CD14-positive monocyte (primary cell): ENCODE measurements at regions not wholly inside any gene's neighbourhood (a gene's known extent, or its start where the extent isn't known, plus 50 kb on each side); places are given as distances from the start of the nearest gene placed in this dataset.
A peak's percentile ranks its signal among the peaks of the same experiment; 100 is the strongest.

Source experiments
- DNase-seq, 3 donors: peaks; one replicate each; pipeline ENCODE4 v3.0.0-alpha.2; 2011 to 2022
- H2AFZ ChIP-seq: 2 replicates; pipeline ENCODE4 v1.6.0; 2012; ENCODE audit warnings: mild to moderate bottlenecking, low read depth, low read length, inconsistent platforms; ENCODE audit not compliant: insufficient read depth, poor library complexity, severe bottlenecking
- H3K27ac ChIP-seq, 2 donors: 1 replicate in 1 of 2; 2 replicates in 1 of 2; pipeline ENCODE4 v1.5.1; 2012 to 2013; ENCODE audit warnings: low read length in 2 of 2, control low read depth in 1 of 2, inconsistent platforms in 1 of 2, low read depth in 1 of 2, mild to moderate bottlenecking in 1 of 2
- H3K27me3 ChIP-seq, 2 donors: one replicate each; pipeline versions ENCODE4 v1.6.0 to v1.6.1; 2011 to 2013; ENCODE audit warnings: low read length in 2 of 2; ENCODE audit not compliant: control insufficient read depth in 2 of 2, insufficient read depth in 2 of 2
- H3K36me3 ChIP-seq, 2 donors: replicated peaks in 1 of 2; 1 replicate in 1 of 2; 2 replicates in 1 of 2; pipeline versions ENCODE4 v1.5.1 to v1.6.1; 2012 to 2013; ENCODE audit warnings: low read length in 2 of 2, control low read depth in 1 of 2, inconsistent platforms in 1 of 2, mild to moderate bottlenecking in 1 of 2; ENCODE audit not compliant: insufficient read depth in 2 of 2, control insufficient read depth in 1 of 2
- H3K4me1 ChIP-seq, 2 donors: 1 replicate in 1 of 2; 2 replicates in 1 of 2; pipeline versions ENCODE4 v1.5.1 to v1.6.1; 2012 to 2013; ENCODE audit warnings: low read length in 2 of 2, control low read depth in 1 of 2, inconsistent platforms in 1 of 2, mild to moderate bottlenecking in 1 of 2, moderate library complexity in 1 of 2; ENCODE audit not compliant: insufficient read depth in 2 of 2, control insufficient read depth in 1 of 2
- H3K4me2 ChIP-seq: replicated peaks from 2 replicates; pipeline ENCODE3; 2012; ENCODE audit warnings: low read length, moderate library complexity, mild to moderate bottlenecking; ENCODE audit not compliant: poor library complexity, severe bottlenecking; ENCODE audit errors: extremely low read depth
- H3K4me3 ChIP-seq, 3 experiments: fragments of 200-600 bp in 1 of 3; sonication (generic) in 1 of 3; replicated peaks in 1 of 3; 1 replicate in 2 of 3; 2 replicates in 1 of 3; pipeline ENCODE4 v1.5.1; 2011 to 2013; ENCODE audit warnings: low read length in 3 of 3, mild to moderate bottlenecking in 3 of 3, control low read depth in 2 of 3, low read depth in 2 of 3, inconsistent platforms in 1 of 3, moderate library complexity in 1 of 3
- H3K79me2 ChIP-seq: 2 replicates; pipeline ENCODE4 v1.6.0; 2012; ENCODE audit warnings: mild to moderate bottlenecking, control low read depth, inconsistent platforms, low read length, moderate library complexity; ENCODE audit not compliant: insufficient read depth
- H3K9ac ChIP-seq: 2 replicates; pipeline ENCODE4 v1.6.0; 2017; ENCODE audit warnings: low read length, mild to moderate bottlenecking; ENCODE audit not compliant: insufficient read depth, poor library complexity, severe bottlenecking
- H3K9me3 ChIP-seq, 2 donors: replicated peaks in 1 of 2; 1 replicate in 1 of 2; 2 replicates in 1 of 2; pipeline versions ENCODE4 v1.5.1 to v1.6.1; 2012 to 2013; ENCODE audit warnings: low read length in 2 of 2, control low read depth in 1 of 2; ENCODE audit not compliant: control insufficient read depth in 1 of 2, insufficient read depth in 1 of 2
- H4K20me1 ChIP-seq: 2 replicates; pipeline ENCODE4 v1.6.0; 2012; ENCODE audit warnings: mild to moderate bottlenecking, low read length, control low read depth, moderate library complexity; ENCODE audit not compliant: insufficient read depth
- H3K27ac Mint-ChIP-seq, 7 donors: one replicate each; pipeline ENCODE4 v1.8.0; 2020; ENCODE audit warnings: mild to moderate bottlenecking in 7 of 7, mixed read lengths in 7 of 7, moderate library complexity in 6 of 7, inconsistent platforms in 2 of 7
- H3K27me3 Mint-ChIP-seq, 3 donors: one replicate each; pipeline ENCODE4 v1.8.0; 2021 to 2022; ENCODE audit warnings: low read depth in 3 of 3, mild to moderate bottlenecking in 3 of 3, mixed read lengths in 3 of 3, moderate library complexity in 3 of 3, inconsistent platforms in 1 of 3
- H3K36me3 Mint-ChIP-seq, 2 donors: one replicate each; pipeline ENCODE4 v1.8.0; 2020; ENCODE audit warnings: mixed read lengths in 2 of 2, inconsistent platforms in 1 of 2, mild to moderate bottlenecking in 1 of 2
- H3K4me1 Mint-ChIP-seq: one replicate; pipeline ENCODE4 v1.8.0; 2020; ENCODE audit warnings: mild to moderate bottlenecking, mixed read lengths
- H3K4me3 Mint-ChIP-seq, 2 donors: one replicate each; pipeline ENCODE4 v1.8.0; 2020; ENCODE audit warnings: mild to moderate bottlenecking in 2 of 2, mixed read lengths in 2 of 2, moderate library complexity in 1 of 2
- H3K9me3 Mint-ChIP-seq, 7 donors: one replicate each; pipeline ENCODE4 v1.8.0; 2020 to 2022; ENCODE audit warnings: mixed read lengths in 7 of 7, mild to moderate bottlenecking in 6 of 7, moderate library complexity in 6 of 7, inconsistent platforms in 2 of 7
- CTCF ChIP-seq: fragments of 200-600 bp; IDR thresholded peaks from one replicate; pipeline ENCODE4 v1.8.0; 2022; ENCODE audit warnings: antibody characterized with exemption, mild to moderate bottlenecking
- WGBS: methylation state at CpG from one replicate; pipeline ENCODE4 v1.1.5; 2013; ENCODE audit warnings: missing lambda C conversion rate; ENCODE audit not compliant: insufficient coverage; 5-methylcytosine and 5-hydroxymethylcytosine counted together
- intact Hi-C, 2 donors: fragments of 100-400 bp; cut with micrococcal nuclease; formaldehyde crosslinking; loops; one replicate each; pipeline versions ENCODE4 v1.15.0 to v1.15.1; 2023

GRCh38 chr2:225737556-225737955, 338.0 kb downstream of the NYAP2 start:
- Histone ChIP-seq H3K79me2 (no peaks in the 10 kb centered on the region), H4K20me1 (no peaks in the 10 kb centered on the region), H3K27me3 (no peaks in the 10 kb centered on the region), H3K9me3 (no peaks in the 10 kb centered on the region), H3K36me3 (no peaks in the 10 kb centered on the region), H3K9ac (no peak overlapping the region), H2AFZ (no peak overlapping the region), H3K4me2 (no peak overlapping the region), H3K4me3 (no peak overlapping the region), H3K27ac (no peak overlapping the region), H3K4me1 (peaks cover 15 to 20% of the 10 kb centered on the region in 2 donors)
- WGBS: no CpG with 5 or more reads among the region's 1 CpG
- Mint-ChIP-seq H3K36me3 (no peaks in the 10 kb centered on the region), H3K4me1 (peaks cover 20% of the 10 kb centered on the region), H3K27me3 (peaks cover 0 to 5% (median 1%) of the 10 kb centered on the region in 3 donors), H3K4me3 (no peak overlapping the region), H3K9me3 (peaks cover 0 to 6% (median 4%) of the 10 kb centered on the region in 7 donors), H3K27ac (no peak overlapping the region)
- intact Hi-C loops: no loop called here
- DNase-seq: peak in 1 of 3 donors; percentile 0
- TF ChIP-seq CTCF: no peak

DNA sequence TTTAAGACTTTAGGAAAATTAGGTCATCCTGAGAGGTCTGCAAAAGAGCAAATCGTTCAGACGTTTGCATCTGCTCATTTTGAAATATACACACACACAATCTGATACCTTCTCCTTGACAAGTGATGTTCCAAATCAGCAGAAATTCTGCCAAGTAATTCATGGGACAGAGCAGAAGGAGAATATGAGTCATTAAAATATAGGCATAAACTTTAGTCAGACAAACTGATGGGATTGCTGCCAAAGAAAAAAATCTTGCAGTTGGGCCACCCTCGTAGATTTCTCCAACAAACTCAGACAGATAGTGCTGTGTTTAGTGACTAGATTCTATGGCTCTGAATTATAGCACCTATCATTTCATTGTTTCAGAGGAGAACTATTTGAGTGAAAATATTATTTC, 336.3 kb downstream of the NYAP2 start:
- Mint-ChIP-seq H3K27me3 (peaks cover 0 to 3% (median 2%) of the 10 kb centered on the region in 3 donors), H3K36me3 (no peaks in the 10 kb centered on the region), H3K4me3 (no peak overlapping the region), H3K9me3 (peaks cover 0 to 9% (median 5%) of the 10 kb centered on the region in 7 donors), H3K4me1 (peaks cover 20% of the 10 kb centered on the region), H3K27ac (no peak overlapping the region)
- Histone ChIP-seq H3K9ac (no peak overlapping the region), H2AFZ (no peak overlapping the region), H3K9me3 (no peaks in the 10 kb centered on the region), H3K4me3 (no peak overlapping the region), H4K20me1 (no peaks in the 10 kb centered on the region), H3K4me2 (no peak overlapping the region), H3K27ac (no peak overlapping the region), H3K4me1 (peaks cover 15 to 20% of the 10 kb centered on the region in 2 donors), H3K79me2 (no peaks in the 10 kb centered on the region), H3K36me3 (no peaks in the 10 kb centered on the region), H3K27me3 (no peaks in the 10 kb centered on the region)
- no peak for DNase-seq
- no peak for TF ChIP-seq CTCF
- intact Hi-C loops: no loop called here
- WGBS: 40% methylated on average over 1 of the region's 3 CpGs
